GM12872 (cell line): ENCODE measurements at regions not wholly inside any gene's neighbourhood (a gene's known extent, or its start where the extent isn't known, plus 50 kb on each side); places are given as distances from the start of the nearest gene placed in this dataset.

ENCODE experiments used
- CTCF ChIP-seq: IDR thresholded peaks from 3 replicates; pipeline ENCODE4 v1.5.1; 2011; ENCODE audit warnings: low read depth, mild to moderate bottlenecking, low read length, moderate library complexity; ENCODE audit not compliant: insufficient read depth

- no peak for TF ChIP-seq CTCF
Observed at GRCh38 chr13:91247768-91248167, 99.7 kb upstream of the MIR17HG start.

GRCh38 chr13:91248249-91248648 lies 99.2 kb upstream of the MIR17HG start:
- TF ChIP-seq CTCF = no peak

GRCh38 chr13:91249370-91249769 lies 98.1 kb upstream of the MIR17HG start:
- no peak for TF ChIP-seq CTCF

- no peak for TF ChIP-seq CTCF
Observed at GRCh38 chr13:91249861-91250260, 97.6 kb upstream of the MIR17HG start.

- no peak for TF ChIP-seq CTCF
Observed at GRCh38 chr13:91264484-91264883, 83.0 kb upstream of the MIR17HG start.

GRCh38 chr13:91269237-91269636 lies 78.2 kb upstream of the MIR17HG start:
- no peak for TF ChIP-seq CTCF

- no peak for TF ChIP-seq CTCF
Observed at GRCh38 chr13:91270031-91270430, 77.5 kb upstream of the MIR17HG start.
